ENCODE measurements at regions not wholly inside any gene's neighbourhood (a gene's known extent, or its start where the extent isn't known, plus 50 kb on each side); places are given as distances from the start of the nearest gene placed in this dataset.

DNA sequence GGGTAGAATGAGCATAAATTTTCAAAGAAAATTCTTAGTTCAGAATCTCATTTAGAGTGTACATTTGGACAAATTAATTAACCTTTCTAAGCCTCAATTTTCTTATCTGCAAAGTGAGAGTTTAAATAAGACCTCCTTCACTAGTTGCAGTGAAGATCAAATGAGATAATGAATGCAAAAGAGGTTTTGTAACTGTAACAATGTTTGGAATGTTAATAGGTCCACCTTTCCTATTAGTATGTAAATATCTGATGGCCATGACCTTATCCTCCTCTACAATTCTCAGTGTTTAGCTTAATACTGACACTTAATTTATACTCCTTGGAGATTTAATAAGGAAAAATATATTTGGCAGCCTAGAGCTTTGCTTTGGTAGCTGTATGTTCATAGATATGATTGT is 138.8 kb downstream of the GABRG1 start:
- DNase-seq (ENCODE audit: low spot score): no peak

DNA sequence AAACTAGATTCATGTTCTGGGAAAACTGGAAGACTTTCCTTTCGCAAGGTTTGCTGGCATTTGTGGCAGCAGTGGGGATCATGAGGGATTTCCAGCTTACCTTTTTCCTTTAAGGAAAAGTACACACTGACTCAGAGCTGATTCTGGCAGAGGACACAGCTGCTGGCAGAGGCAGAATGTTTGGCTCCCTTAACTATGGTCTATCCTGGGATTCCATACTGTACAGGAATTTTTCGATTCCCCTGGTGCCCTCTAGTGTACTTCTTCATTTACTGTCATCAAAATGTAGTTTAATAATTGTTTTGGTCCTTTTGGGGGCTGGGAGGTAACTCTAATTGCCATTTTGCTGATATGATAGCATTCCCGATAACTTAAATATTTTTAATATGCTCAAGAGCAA is 152.7 kb downstream of the GABRG1 start:
- no peak for DNase-seq (ENCODE audit: low spot score)

GRCh38 chr4:45957353-45957752 is 166.5 kb downstream of the GABRG1 start:
- DNase-seq (ENCODE audit: low spot score): no peak

GRCh38 chr4:45954276-45954675 is 169.6 kb downstream of the GABRG1 start:
- no peak for DNase-seq (ENCODE audit: low spot score)

DNA sequence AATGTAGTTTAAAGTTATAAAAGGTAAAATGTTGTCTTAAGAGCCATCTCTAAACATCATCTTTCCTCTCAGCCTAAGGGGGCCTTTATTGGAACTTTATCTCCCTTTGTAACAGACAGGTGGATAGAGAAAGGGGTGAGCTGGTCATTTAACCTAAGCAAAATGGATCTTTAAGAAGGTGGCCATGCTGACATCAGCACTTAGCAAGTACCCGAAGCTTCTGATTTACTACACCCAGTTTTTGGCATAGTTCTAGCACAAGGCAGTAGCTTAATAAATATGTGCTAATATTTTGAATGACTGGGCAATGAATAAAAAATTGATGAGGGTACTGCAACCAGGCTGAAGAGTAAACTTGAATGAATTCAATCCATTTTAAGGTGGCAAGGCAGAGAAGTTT is 172.7 kb downstream of the GABRG1 start:
- no peak for DNase-seq (ENCODE audit: low spot score)

- DNase-seq (ENCODE audit: low spot score): no peak
Measured at GRCh38 chr4:45946699-45947098, 177.2 kb downstream of the GABRG1 start.

GRCh38 chr4:45944000-45944399 is 179.9 kb downstream of the GABRG1 start:
- DNase-seq (ENCODE audit: low spot score): no peak

GRCh38 chr4:45939056-45939455 is 184.8 kb downstream of the GABRG1 start:
- no peak for DNase-seq (ENCODE audit: low spot score)

GRCh38 chr4:45931154-45931553 is 192.7 kb downstream of the GABRG1 start:
- no peak for DNase-seq (ENCODE audit: low spot score)

DNA sequence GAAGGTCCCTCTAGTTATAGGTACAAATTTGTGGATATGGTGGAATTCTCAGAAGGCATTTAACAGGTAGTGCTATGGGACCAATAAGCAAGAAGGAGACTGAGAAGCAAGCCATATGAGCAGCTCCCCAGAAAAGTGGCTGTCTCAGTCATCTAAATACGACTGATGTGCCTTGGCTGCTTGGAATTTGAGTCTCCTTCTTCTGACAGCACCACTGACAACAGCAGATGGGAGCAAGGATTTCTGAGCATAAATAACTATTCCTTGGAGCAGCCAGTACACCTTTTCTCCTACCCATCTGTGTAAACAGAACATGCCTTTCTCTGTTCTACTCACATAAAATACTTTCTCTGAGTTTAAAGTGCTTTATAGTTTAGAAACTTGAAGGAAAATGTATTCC is 196.2 kb downstream of the GABRG1 start:
- DNase-seq (ENCODE audit: low spot score): no peak

GRCh38 chr4:45925809-45926208 is 198.0 kb downstream of the GABRG1 start:
- DNase-seq (ENCODE audit: low spot score): no peak

DNA sequence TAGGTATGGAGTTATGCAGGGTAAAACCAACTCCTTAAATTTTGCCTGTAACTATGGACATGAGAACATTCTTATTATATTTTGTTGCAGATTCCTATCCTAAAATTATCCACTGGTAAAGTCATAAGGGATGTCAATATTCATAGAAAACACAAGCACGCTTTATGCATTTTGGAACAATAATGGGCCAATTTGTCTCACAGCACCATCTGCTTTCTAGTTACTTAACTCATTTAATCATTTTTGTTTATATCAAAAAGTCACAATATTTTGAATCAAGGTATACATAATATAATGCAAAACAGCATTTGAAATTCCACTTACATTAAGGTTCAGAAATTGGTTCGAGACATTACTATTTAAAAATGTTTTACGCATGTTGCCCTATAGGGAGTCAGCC is 203.0 kb downstream of the GABRG1 start:
- DNase-seq (ENCODE audit: low spot score): no peak

DNA sequence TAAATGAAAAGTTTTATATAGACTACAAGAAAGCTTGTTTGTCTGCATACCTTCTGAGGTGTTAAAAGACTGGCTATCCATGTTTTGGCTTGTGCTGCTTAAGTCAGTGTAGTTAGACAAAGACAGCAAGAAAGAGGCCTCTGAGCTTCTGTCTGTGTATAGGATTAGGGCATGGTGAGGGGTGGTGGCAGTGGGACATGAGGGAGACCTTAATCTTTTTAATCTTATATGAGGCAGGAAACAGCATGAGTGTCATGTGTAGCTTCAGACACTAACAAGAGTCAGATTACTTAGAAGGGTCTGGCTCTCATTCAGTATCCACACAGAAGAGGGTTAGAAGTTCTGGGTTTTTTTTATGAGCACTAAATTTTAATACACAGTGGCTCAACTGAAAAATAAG is 213.3 kb downstream of the GABRG1 start:
- DNase-seq (ENCODE audit: low spot score): no peak

- no peak for DNase-seq (ENCODE audit: low spot score)
Measured at GRCh38 chr4:45897946-45898585, 225.8 kb downstream of the GABRG1 start.

- DNase-seq (ENCODE audit: low spot score): no peak
Measured at GRCh38 chr4:45883421-45883820, 240.4 kb downstream of the GABRG1 start.

- DNase-seq (ENCODE audit: low spot score): no peak
Measured at GRCh38 chr4:45876235-45876890, 247.5 kb downstream of the GABRG1 start.

GRCh38 chr4:45869184-45869583 is 254.7 kb downstream of the GABRG1 start:
- no peak for DNase-seq (ENCODE audit: low spot score)

- no peak for DNase-seq (ENCODE audit: low spot score)
Measured at GRCh38 chr4:45865781-45866180, 258.1 kb downstream of the GABRG1 start.

DNA sequence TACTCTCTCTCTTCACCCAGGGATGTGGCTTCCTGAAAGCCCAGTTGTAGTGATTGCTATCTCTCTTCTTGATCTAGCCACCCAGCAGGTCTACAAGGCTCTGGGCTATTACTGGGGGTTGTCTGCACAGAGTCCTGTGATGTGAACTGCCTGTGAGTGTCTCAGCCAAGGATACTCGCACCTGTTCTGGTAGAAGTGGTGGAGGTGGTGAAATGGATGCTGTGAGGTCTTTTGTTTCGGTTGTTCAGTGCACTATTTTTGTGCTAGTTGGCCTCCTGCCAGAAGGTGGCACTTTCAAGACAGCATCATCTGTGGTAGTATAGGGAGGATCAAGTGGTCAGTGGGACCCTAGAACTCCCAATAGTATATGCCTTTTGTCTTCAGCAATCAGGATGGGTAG is 268.0 kb downstream of the GABRG1 start:
- DNase-seq (ENCODE audit: low spot score): no peak

- no peak for DNase-seq (ENCODE audit: low spot score)
Measured at GRCh38 chr4:45846016-45846415, 277.8 kb downstream of the GABRG1 start.

- DNase-seq (ENCODE audit: low spot score): no peak
Measured at GRCh38 chr4:45841791-45842190, 282.1 kb downstream of the GABRG1 start.

DNA sequence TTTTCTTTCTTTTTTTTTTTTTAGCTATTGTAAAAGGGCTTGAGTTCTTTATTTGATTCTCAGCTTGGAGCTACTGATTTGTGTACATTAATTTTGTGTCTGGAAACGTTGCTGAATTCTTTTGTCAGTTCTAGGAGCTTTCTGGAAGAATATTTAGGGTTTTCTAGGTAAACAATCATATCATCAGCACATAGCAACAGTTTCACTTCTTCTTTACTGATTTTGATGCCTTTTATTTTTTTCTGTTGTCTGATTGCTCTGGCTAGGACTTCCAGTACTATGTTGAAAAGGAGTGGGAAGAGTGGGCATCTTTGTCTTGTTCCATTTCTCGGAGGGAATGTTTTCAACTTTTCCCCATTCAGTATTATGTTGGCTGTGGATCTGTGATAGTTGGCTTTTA is 292.2 kb downstream of the GABRG1 start:
- no peak for DNase-seq (ENCODE audit: low spot score)

DNA sequence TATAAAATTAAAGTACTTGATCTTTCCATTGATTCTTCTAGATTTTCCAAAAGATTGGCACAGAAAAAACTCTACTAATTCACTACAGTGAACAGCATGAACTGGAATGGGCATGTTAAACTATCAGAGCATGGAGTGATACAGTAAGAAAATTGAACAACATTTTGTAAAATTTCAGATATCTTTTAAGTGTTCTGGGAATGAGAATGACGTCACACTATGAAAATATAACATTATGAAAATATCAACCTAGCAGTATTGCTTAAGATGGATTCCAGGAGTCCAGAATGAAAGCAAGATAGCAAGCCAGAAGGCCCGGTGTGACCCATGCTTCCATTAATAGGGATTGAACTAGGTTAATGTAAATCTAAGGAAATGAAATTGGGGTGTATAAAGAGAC is 319.9 kb downstream of the GABRG1 start:
- no peak for DNase-seq (ENCODE audit: low spot score)

DNA sequence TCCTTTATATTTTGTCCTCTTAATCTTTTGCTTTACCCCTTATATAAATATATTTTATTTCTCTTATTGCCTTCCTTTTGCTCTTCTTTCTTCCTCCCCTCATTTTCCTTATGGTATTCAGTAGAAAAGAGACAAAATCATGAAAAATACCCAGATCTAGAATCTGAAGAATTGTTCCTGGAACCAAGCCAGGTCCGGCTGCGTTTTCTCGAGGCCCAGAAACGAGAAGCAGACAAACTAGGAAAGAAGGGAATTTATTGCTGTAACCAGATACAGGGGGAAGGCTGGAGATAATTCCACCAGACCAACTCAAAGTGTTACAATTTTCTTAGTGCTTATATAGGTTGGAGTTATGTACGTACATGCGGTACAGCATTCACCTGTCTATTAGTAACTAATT is 328.7 kb downstream of the GABRG1 start:
- no peak for DNase-seq (ENCODE audit: low spot score)

Measured in AG08395 (cell line).